ENCODE measurements at regions not wholly inside any gene's neighbourhood (a gene's known extent, or its start where the extent isn't known, plus 50 kb on each side); places are given as distances from the start of the nearest gene placed in this dataset.

GRCh38 chr1:68551459-68551858 is 54.6 kb upstream of the DEPDC1 start:
- no peak for ATAC-seq
- H3K4me3 Mint-ChIP-seq, result no peak overlapping the region
- no peaks in the 10 kb centered on the region for H3K4me1 Mint-ChIP-seq (ENCODE audit: low read depth)
- peaks cover 14% of the 10 kb centered on the region for H3K9me3 Mint-ChIP-seq
- DNase-seq, result no peak
- no peak for TF ChIP-seq CTCF (IDR thresholded peaks at IDR 0.05)
- H3K36me3 Mint-ChIP-seq (ENCODE audit: low read depth), result no peaks in the 10 kb centered on the region
- no peak overlapping the region for H3K27ac Mint-ChIP-seq
- ChIA-PET POLR2A (no interaction called here), CTCF (no interaction called here)
- no peaks in the 10 kb centered on the region for H3K27me3 Mint-ChIP-seq
- intact Hi-C loops (cut with micrococcal nuclease), result no loop called here

- intact Hi-C loops (cut with micrococcal nuclease), result no loop called here
- CTCF ChIA-PET, result no interaction called here
- H3K4me1 Mint-ChIP-seq (ENCODE audit: low read depth), result no peaks in the 10 kb centered on the region
- H3K4me3 Mint-ChIP-seq, result no peak overlapping the region
- H3K36me3 Mint-ChIP-seq (ENCODE audit: low read depth), result no peaks in the 10 kb centered on the region
- no peak overlapping the region for H3K27ac Mint-ChIP-seq
- POLR2A ChIA-PET, result no interaction called here
- TF ChIP-seq CTCF (IDR thresholded peaks at IDR 0.05), result no peak
- H3K27me3 Mint-ChIP-seq, result no peaks in the 10 kb centered on the region
- H3K9me3 Mint-ChIP-seq, result peaks cover 5% of the 10 kb centered on the region
- DNase-seq (no peak), ATAC-seq (no peak)
Observed at GRCh38 chr1:68558321-68559026, 61.6 kb upstream of the DEPDC1 start.

- Mint-ChIP-seq H3K27ac (no peak overlapping the region), H3K4me3 (no peak overlapping the region), H3K36me3 (ENCODE audit: low read depth) (no peaks in the 10 kb centered on the region), H3K9me3 (peaks cover 3% of the 10 kb centered on the region), H3K4me1 (ENCODE audit: low read depth) (no peaks in the 10 kb centered on the region), H3K27me3 (no peaks in the 10 kb centered on the region)
- no peak for DNase-seq
- no peak for ATAC-seq
- TF ChIP-seq CTCF (IDR thresholded peaks at IDR 0.05), result no peak
- CTCF ChIA-PET, result no interaction called here
- intact Hi-C loops (cut with micrococcal nuclease), result no loop called here
- POLR2A ChIA-PET, result no interaction called here
Observed at GRCh38 chr1:68565923-68566322, 69.0 kb upstream of the DEPDC1 start.

GRCh38 chr1:68570871-68571270 is 74.0 kb upstream of the DEPDC1 start:
- no peak overlapping the region for H3K27ac Mint-ChIP-seq
- DNase-seq (no peak), ATAC-seq (no peak)
- CTCF ChIA-PET, result no interaction called here
- H3K27me3 Mint-ChIP-seq, result no peaks in the 10 kb centered on the region
- H3K4me1 Mint-ChIP-seq (ENCODE audit: low read depth), result no peaks in the 10 kb centered on the region
- no peak overlapping the region for H3K4me3 Mint-ChIP-seq
- no peaks in the 10 kb centered on the region for H3K36me3 Mint-ChIP-seq (ENCODE audit: low read depth)
- intact Hi-C loops (cut with micrococcal nuclease), result no loop called here
- POLR2A ChIA-PET, result no interaction called here
- no peak for TF ChIP-seq CTCF (IDR thresholded peaks at IDR 0.05)
- peaks cover 1% of the 10 kb centered on the region for H3K9me3 Mint-ChIP-seq

- no peak for ATAC-seq
- peaks cover 1% of the 10 kb centered on the region for H3K9me3 Mint-ChIP-seq
- no peaks in the 10 kb centered on the region for H3K4me1 Mint-ChIP-seq (ENCODE audit: low read depth)
- ChIA-PET POLR2A (no interaction called here), CTCF (no interaction called here)
- H3K4me3 Mint-ChIP-seq, result no peak overlapping the region
- no peak for DNase-seq
- no peaks in the 10 kb centered on the region for H3K36me3 Mint-ChIP-seq (ENCODE audit: low read depth)
- H3K27me3 Mint-ChIP-seq, result no peaks in the 10 kb centered on the region
- TF ChIP-seq CTCF (IDR thresholded peaks at IDR 0.05), result no peak
- intact Hi-C loops (cut with micrococcal nuclease), result no loop called here
- H3K27ac Mint-ChIP-seq, result no peak overlapping the region
Observed at GRCh38 chr1:68571454-68572235, 74.8 kb upstream of the DEPDC1 start.
